ENCODE measurements at regions not wholly inside any gene's neighbourhood (a gene's known extent, or its start where the extent isn't known, plus 50 kb on each side); places are given as distances from the start of the nearest gene placed in this dataset.

DNA sequence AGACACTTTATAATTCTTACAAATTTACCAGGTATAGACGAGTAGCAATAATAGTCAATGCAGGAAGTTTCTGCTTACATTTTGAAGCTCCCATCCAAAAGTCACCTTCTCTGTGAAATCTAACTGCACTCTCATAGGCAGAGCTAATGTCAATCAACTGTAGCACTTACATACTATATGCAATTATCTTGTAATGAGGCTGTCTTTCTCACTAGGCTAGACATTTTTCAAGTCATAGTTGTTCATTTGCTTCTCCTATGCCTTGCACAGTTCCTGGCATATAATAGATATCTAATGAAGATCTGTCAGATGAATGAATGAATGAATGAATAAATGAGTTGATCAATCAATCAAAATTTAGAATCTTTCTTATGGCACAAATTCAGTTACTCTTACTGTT, 273.0 kb upstream of the DAB1 start:
- TF ChIP-seq, protein P1, sequence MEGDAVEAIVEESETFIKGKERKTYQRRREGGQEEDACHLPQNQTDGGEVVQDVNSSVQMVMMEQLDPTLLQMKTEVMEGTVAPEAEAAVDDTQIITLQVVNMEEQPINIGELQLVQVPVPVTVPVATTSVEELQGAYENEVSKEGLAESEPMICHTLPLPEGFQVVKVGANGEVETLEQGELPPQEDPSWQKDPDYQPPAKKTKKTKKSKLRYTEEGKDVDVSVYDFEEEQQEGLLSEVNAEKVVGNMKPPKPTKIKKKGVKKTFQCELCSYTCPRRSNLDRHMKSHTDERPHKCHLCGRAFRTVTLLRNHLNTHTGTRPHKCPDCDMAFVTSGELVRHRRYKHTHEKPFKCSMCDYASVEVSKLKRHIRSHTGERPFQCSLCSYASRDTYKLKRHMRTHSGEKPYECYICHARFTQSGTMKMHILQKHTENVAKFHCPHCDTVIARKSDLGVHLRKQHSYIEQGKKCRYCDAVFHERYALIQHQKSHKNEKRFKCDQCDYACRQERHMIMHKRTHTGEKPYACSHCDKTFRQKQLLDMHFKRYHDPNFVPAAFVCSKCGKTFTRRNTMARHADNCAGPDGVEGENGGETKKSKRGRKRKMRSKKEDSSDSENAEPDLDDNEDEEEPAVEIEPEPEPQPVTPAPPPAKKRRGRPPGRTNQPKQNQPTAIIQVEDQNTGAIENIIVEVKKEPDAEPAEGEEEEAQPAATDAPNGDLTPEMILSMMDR (IDR thresholded peaks at IDR 0.05), result no peak
- TF ChIP-seq EZH2phosphoT487 (IDR thresholded peaks at IDR 0.05), result no peak

Data from neural progenitor cell (in vitro differentiated cells).